GM10266 (cell line): ENCODE measurements at regions not wholly inside any gene's neighbourhood (a gene's known extent, or its start where the extent isn't known, plus 50 kb on each side); places are given as distances from the start of the nearest gene placed in this dataset.

ENCODE experiments used
- DNase-seq: peaks from one replicate; pipeline ENCODE4 v3.0.0; 2012; ENCODE audit errors: extremely low spot score
- CTCF ChIP-seq: IDR thresholded peaks from 2 replicates; pipeline ENCODE4 v1.5.1; 2012; ENCODE audit warnings: mild to moderate bottlenecking, low read depth; ENCODE audit not compliant: control insufficient read depth, insufficient read depth; ENCODE audit errors: missing control alignments

GRCh38 chr20:11838076-11838636 lies 79.5 kb upstream of the BTBD3 start:
- DNase-seq = no peak
- TF ChIP-seq CTCF = no peak

GRCh38 chr20:11841972-11842461 lies 75.7 kb upstream of the BTBD3 start:
- TF ChIP-seq CTCF = no peak
- DNase-seq = no peak

- no peak for DNase-seq
- TF ChIP-seq CTCF = no peak
Measured at GRCh38 chr20:11843289-11843688, 74.4 kb upstream of the BTBD3 start.

- no peak for DNase-seq
- no peak for TF ChIP-seq CTCF
Measured at GRCh38 chr20:11844691-11845090, 73.0 kb upstream of the BTBD3 start.

- no peak for DNase-seq
- no peak for TF ChIP-seq CTCF
Measured at GRCh38 chr20:11845340-11845739, 72.4 kb upstream of the BTBD3 start.

- no peak for TF ChIP-seq CTCF
- DNase-seq = no peak
Measured at GRCh38 chr20:11846131-11846530, 71.6 kb upstream of the BTBD3 start.

GRCh38 chr20:11847827-11848226 lies 69.9 kb upstream of the BTBD3 start:
- no peak for TF ChIP-seq CTCF
- no peak for DNase-seq
